ENCODE measurements at regions not wholly inside any gene's neighbourhood (a gene's known extent, or its start where the extent isn't known, plus 50 kb on each side); places are given as distances from the start of the nearest gene placed in this dataset.
A peak's percentile ranks its signal among the peaks of the same experiment; 100 is the strongest.

DNA sequence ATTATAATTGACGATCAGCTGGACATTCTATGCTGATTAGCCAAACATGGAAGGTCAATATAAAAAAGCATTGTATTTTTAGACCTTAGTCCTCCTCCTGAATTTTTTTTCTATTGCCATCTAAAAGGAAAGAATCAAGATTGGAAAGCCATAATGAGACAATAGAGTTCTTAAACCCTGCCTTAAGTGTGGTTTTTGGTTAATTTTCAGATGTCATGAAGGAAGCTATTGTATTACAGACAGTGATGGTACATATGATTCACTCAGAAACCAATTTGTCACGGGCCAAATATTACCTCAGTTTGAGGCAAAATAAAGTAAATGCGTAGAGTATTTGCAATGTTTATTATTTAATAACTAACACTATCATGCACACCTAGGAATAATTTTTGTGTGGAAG is 1164.0 kb upstream of the RAG2 start:
- DNase-seq (ENCODE audit: low read depth), result no peak

DNA sequence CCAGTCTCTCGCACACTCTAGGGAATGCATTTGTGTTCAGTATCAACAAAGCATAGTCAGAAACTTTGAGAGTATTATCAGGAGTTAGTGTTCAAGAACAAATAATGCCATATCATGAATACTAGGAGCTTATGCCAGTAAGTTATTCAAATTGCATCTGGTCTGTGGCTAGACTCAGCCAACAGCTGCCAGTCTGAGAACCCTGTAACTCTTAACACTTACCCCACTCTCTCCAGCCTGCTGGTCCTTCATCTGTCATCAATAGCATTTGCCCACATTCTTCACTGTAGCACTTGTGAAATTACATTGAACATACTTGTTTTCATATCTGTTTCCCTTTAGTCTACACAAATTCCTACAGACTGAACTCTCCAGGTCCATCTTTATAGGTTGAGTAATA is 1157.5 kb upstream of the RAG2 start:
- DNase-seq (ENCODE audit: low read depth), result no peak

DNA sequence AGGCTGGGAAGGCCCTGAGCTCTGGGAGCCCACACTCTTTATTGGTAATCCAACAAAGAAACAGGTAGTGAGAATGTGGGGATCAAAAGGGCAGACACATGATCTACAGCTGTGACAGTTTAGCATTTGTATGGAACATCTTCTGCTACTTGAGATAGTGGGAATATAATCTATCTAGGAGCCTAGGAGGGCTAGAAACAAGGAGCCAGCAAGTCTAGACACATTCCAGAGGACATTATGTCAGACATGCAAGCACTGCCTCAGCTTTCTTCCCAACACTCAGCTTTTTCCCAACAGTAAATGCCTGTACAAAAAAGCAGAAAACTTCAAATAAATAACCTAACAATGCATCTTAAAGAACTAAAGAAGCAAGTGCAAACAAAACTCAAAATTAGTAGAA is 1150.6 kb upstream of the RAG2 start:
- DNase-seq (ENCODE audit: low read depth), result no peak

DNA sequence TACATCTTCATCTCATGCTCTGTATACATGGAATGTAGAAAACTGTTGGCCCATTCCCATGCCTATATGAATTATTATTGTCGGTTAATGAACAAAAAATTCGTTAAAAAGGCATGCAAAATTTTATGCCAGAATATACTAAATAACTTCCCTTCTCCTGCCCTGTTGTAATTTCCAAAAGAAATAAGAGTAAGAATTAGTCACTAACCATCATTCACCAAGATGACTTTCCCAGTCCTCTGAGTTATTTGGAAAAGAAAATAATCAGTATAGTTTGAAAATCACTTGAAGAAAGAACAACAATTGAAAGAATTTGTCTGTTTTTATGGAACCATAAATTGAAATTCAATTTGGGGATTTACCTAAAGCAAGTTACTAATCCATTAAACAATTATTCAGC is 1149.1 kb upstream of the RAG2 start:
- no peak for DNase-seq (ENCODE audit: low read depth)

DNA sequence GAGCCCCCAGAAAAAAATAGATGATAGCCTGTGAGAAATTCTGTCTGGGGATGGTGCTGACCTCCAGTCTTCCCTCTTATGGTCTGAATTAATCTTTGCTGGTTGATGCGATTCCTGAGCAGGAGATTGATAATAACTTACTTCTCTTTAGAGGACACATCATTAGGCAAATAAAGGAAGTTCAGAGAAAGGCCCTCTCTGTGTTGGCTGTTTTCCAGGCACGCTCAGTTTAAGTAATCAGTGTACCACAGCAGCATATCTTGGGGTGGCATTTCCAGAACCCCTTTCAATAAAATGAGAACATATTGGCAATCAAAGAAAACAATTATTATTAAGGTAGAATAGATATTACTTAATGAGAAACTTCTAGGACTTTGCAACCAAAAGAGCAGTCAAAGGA is 1129.3 kb upstream of the RAG2 start:
- DNase-seq (ENCODE audit: low read depth), result no peak

DNA sequence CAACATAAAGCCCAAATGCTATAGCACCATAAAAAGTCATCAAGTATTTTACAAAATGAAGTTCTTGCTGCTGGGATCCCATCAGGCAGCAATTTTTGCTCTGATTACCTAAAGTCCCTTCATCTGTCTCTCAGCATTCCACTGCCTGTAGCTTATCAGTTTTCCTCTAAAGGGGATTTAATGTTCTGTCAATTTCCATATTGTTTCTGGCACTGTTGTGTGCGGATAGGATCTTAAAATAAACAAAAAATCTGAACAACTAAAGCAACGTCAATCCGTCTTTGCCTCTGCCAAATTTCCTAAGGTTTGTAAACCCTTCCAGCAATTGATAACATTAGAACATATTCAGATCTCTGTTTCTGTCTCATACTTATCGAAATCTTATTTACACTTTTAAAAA is 1126.3 kb upstream of the RAG2 start:
- DNase-seq (ENCODE audit: low read depth), result no peak

DNA sequence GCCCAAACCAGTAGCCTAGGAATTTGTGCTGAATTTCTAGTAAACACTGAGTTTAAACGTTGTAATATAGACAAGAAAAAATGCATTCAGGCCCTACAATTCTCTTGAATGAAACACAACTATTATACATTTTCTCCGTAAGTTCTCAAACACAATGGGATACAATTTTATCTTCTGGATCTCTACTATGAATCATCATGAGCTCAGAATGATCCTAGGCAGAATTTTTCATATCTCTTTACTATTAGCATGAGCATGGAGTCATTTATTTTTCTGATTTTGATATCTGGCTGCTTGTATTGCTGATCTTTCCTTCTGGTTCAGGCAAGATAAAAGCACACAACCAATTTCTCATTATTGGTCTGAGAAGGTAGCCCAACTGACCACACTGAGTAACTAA is 1123.4 kb upstream of the RAG2 start:
- no peak for DNase-seq (ENCODE audit: low read depth)

DNA sequence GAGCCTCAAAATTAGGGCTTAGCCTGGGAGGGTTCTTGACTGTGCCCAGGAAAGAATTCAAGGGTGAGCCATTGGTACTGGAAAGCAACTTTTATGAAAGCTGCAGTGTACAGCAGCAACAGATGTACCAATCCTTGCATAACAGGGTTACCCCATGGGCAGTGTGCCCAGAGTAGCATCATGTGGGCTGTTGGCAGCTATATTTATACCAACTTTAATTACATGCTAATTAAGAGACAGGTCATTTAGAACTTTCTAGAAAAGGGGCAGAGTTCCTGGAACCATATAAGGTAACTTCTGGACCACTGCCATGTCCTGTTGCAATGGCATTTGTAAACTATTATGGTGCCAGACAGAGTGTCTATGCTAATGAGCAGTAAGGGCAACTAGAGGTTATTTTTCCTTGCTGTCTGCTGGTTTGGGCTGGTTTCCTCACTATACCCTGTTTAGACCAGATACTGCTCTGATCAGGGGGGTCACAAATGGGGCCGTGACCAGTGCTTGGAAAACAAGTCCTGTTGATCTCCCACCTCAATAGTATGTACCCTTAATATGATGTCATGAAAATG is 1120.5 kb upstream of the RAG2 start:
- no peak for DNase-seq (ENCODE audit: low read depth)

DNA sequence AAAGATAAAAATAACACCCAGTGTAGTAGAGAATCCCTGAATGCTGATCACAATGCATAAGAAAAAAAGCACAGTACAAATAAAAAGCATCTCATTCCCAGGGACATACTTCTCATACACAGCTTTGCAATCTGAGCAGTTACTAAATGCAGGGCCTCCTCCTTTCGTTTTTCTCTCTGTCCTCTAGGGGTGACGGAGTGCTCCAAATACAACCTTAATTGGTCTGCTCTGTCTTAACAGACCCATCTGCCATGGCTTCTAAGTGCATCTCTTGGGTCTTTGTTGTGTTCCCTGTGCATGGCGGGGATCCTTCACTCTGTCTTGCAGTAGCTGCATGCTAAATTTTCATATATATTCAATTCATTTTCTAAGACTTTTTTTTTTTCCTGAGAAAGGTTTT is 1114.2 kb upstream of the RAG2 start:
- no peak for DNase-seq (ENCODE audit: low read depth)

DNA sequence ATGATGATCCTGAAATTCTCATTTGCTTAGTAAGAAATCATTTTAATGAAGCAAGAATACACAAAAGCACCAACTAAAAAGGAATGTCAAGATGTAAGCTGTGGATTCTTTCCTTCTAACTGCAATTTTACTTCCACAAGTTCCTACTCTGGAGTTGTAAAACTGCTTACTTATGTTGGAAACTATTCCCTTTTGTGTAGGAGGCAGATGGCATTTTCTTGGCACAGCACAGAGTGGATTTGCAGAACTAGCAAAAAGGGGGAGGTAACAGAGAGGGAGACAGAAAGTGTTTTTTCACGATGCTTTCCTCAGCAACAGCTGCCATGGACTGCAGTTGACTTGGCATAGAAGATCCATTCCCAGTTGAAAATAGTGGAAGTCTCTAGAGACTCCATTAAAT is 1112.0 kb upstream of the RAG2 start:
- DNase-seq (ENCODE audit: low read depth), result no peak

DNA sequence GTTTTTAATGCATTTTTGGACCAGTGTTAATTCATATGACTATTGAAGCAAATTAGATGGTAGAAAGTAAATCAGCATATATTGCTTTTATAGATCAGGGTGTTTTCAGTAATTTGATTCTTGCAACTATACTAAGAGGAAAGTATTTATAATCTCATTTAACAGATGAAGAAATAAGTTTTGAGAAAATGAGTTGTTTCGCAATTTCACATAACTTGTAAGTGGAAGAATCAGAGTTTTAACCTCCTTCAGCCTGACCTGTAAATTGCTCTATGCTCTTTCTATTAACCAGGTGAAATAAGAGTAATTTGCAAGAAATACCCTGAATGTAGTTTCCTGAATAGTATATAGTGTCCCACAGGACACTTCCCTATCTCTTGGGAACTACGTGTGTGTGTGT is 1106.8 kb upstream of the RAG2 start:
- no peak for DNase-seq (ENCODE audit: low read depth)

DNA sequence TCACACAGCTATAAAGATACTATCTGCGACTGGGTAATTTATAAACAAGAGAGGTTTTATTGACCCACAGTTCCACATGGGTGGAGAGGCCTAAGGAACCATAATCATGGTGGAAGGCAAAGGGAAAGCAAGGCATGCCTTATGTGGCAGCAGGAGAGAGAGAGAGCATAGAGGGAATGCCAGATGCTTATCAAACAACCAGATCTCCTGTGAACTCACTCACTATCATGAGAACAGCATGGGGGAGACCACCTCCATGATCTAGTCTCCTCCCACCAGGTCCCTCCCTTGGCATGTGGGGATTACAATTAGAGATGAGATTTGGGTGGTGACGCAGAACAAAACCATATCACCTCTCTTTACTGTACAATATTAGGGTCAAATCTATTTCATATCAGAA is 1101.6 kb upstream of the RAG2 start:
- DNase-seq (ENCODE audit: low read depth), result no peak

DNA sequence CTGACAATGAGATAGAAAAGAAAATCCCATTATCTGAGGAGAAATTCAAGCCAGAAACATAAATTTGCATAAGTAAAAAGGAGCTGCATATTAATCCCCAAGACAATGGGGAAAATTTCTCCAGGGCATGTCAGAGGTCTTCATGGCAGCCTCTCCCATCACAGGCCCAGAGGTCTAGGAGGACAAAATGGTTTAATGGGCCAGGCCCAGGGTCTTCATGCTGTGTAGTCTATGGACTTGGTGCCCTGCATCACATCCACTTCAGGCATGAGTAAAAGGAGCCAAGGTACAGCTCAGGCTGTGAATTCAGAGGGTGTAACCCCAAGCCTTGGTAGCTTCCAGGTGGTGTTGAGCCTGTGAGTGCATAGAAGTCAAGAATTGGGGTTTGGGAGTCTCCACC is 1097.2 kb upstream of the RAG2 start:
- DNase-seq (ENCODE audit: low read depth), result no peak

DNA sequence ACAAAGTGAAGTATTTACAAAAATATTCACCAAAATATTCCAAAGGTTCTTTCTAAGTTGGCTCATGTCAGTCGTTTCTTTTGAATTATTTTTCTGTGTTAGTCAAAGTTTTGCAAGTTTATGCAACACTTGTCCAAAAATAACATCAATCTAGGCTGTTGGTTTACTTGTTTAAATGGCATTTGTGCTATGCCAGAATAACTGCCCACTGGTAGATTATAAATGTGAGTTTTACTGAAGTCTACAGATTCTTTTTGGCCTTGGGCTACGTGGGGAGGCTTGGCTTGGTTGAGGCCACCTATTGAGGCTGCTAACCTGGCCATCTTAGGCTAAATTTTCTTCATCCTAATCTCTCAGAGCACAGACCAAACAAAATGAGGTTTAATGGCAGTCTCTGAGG is 1091.9 kb upstream of the RAG2 start:
- no peak for DNase-seq (ENCODE audit: low read depth)

DNA sequence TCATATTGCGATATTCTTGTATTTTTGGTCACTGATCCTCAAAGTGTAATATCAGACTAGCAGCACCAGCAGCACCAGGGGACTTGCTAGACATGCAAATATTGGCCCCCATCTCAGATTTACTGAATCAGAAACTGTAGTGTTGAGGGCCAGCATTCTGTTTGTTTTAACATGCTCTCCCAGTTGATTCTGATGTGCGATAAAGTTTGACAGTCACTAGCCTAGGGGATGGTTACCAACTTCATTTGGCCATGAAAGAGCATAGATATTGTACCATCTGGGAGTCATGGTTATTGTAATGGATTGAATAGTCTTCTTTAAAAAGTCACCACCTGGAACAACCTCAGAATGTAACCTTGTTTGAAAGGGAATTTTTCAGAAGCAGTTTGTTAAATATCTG is 1090.4 kb upstream of the RAG2 start:
- DNase-seq (ENCODE audit: low read depth), result no peak

DNA sequence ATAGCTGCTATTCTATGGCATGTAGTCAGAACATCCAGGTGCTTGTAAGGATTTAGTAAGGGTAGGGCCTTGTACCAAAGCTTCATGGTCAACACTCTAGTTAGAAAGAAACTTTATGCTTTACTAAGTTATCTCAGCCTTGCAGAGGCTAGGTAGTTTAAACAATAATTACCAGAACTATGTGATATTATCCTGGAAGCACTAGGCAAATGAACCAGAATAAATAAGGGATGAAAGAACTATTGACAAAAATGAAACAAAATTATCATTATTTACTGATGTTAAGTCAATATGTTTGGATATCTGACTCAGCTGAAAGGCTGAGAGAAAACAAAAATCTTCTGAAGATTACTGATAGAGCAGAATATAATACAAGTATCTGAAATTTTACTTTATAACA is 1089.1 kb upstream of the RAG2 start:
- DNase-seq (ENCODE audit: low read depth), result no peak

DNA sequence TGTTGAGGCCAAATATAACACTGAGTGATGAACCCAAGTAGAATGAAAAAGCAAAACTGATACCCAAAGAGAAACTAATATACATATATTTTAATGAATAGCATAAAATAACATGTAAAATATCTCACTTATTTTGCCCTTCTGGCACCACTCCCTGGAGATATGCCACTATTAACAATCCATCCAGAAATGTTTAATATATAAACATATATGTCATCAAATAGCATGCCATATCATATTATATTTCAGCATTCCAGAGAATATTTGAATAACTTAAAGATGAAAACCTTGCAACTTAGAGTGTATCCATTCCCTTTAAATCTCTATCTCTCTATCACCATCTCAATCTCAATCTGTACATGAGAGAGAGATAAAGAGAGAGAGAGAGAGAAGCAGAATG is 1073.3 kb upstream of the RAG2 start:
- DNase-seq (ENCODE audit: low read depth), result no peak

DNA sequence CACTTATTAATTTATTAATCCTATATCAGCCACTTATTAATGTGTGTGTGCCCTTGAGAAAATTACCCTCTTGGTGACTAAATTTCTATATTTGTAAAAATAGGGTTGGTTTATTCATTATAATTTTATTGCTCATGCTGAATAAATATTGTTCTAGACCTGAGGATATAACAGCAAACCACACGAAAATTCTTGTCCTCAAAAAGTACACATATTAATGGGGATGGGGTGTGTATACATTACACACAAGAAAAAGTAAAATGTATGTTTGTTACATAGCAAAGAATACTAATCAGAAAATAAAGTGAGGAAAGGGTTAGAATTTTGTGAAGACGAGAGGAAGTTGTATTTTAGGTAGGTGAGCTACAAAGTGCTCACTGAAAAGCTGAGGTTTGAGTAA is 1068.9 kb upstream of the RAG2 start:
- DNase-seq (ENCODE audit: low read depth), result no peak

DNA sequence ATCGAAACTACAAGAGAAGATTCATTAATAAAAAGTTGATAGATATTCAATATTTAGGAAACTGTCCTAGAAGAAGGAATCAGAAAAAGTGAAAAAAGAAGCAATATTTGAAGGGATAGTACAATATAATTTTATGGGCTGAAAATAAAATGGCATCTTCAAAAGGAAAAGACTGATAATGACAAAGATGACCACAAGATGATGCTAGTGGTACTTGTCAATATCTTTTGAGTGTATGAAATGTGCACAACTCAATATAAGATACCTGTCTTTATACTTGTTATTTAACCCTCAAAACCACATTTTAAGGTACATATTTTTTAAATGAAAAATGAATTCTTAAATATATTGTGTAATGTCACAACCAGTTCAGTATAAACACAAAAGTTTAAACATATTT is 1059.6 kb upstream of the RAG2 start:
- DNase-seq (ENCODE audit: low read depth), result peak; percentile 10

DNA sequence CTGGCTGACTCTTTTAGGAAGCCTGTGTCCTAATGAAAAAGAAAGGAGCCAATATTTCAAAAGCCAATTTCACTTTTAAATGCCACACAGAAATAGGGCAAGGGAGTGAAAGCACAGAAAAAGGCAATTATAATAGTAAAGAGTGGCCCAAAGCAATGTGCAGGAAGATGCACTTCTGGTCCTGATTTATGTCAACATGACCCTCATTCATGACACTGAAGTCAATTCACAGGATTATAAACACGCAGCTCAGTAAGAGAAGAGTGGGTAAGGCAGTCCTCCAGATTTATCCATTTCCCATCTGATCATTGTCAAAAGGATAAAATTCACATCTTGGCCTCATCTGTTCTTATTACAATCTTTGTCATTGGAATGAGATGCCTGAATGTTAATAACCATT is 1049.7 kb upstream of the RAG2 start:
- no peak for DNase-seq (ENCODE audit: low read depth)

DNA sequence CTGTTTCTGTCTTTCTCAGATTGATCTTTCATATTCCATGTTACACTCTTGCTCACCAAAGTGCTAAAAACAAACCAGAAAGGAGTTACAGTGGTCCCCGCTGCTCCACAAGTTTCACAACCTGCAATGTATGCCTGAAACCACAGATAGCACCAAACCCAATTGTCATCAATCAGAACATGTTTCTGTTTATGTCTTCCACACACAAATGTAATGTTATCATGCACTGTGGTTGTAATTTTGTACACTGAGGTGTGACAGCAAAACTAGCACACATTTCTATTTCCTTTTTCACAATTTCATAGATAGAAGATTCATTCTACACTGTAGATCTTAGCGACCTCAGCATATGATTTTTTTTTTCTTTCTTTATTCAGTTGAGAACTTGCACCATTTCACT is 1045.9 kb upstream of the RAG2 start:
- no peak for DNase-seq (ENCODE audit: low read depth)

DNA sequence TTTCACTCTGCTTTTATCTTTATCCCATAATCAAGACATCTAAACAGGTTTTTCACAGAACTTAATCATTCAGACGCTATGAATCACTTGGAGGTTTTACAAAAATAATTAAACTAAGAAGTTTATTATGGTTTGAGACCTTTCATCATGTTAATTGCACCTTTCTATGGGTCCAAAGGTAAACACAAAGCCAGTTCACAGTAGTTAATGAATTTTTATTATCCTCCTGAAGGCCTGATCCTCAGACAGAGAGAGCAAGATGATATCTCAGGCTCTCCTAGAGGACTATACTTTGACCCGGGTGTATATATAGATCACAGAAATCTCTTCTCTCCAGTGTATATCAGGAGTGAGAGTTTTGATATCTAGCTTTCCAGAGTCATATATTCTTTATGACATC is 1044.3 kb upstream of the RAG2 start:
- DNase-seq (ENCODE audit: low read depth), result no peak

DNA sequence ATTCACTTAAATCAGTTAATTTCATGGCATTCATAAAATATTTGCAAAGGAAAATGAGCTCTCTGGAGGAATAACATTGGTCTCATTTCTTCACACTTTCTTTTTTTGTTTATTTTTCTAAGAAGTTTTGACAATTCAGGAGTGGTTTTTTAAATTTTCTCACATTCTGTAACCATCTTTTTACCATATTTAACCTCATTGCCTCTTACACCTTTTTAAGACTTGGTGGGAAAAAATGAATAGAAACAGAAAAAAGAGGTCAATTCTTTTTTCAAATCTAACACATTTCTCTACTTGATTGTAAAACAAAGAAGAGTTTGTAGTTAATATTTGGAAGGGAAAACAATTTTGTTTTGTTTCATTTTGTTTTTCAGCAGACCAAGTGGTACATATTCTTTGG is 1034.7 kb upstream of the RAG2 start:
- no peak for DNase-seq (ENCODE audit: low read depth)

DNA sequence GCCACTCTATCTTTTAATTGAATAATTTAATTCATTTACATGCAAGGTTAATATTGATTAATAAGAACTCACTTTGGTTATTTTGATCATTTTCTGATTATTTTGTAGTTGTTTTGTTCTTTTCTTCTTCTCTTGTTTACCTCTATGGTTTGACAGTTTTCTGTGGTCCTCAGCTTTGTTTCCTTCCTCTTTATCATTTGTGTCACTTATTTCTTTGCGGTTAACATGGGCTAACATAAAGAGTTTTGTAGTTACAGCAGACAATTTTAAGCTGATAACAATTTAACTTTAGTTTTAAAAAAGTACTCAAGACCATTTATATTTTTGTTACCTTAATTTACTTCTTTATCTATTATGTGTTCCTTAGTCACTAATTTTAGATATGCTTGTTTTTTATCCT is 1032.8 kb upstream of the RAG2 start:
- no peak for DNase-seq (ENCODE audit: low read depth)

DNA sequence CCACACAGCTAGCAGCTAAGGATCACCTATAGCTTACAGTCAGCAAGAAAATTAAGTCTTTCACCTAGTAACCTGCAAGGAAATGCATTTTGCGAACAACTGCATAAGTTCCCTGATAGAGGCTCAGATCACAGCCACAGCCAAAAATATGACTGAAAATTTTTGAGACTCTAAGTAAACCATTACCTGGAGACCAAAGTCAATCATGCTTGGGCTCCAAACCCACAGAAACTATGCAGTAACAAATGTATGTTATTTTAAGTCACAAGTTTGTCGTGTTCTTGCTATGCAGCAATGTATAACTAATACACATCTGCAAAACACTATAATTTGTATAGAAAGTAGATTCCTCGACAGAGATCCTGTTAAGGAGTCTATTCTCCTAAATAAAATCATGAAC is 1025.7 kb upstream of the RAG2 start:
- no peak for DNase-seq (ENCODE audit: low read depth)
